IPS DF 6.9 (cell line): ENCODE measurements at regions not wholly inside any gene's neighbourhood (a gene's known extent, or its start where the extent isn't known, plus 50 kb on each side); places are given as distances from the start of the nearest gene placed in this dataset.
"Not testable (repeated sequence)": the region's sequence is repeated elsewhere in the genome, so short reads cannot be mapped to it uniquely, and the experiment has no call there.

Experiments used
- DNase-seq: peaks from one replicate; pipeline ENCODE4 v3.0.0-alpha.2; 2013; ENCODE audit warnings: low read depth, low spot score
- H3K27ac ChIP-seq: one replicate; pipeline ENCODE4 v1.5.1; 2013; ENCODE audit warnings: low read length, control low read depth
- H3K27me3 ChIP-seq: 2 replicates; pipeline ENCODE4 v1.6.1; 2013; ENCODE audit warnings: mild to moderate bottlenecking, low read length; ENCODE audit not compliant: control insufficient read depth, insufficient read depth
- H3K36me3 ChIP-seq: 2 replicates; pipeline ENCODE4 v1.6.1; 2013; ENCODE audit warnings: low read length; ENCODE audit not compliant: control insufficient read depth, insufficient read depth
- H3K4me1 ChIP-seq: 2 replicates; pipeline ENCODE4 v1.6.1; 2013; ENCODE audit warnings: low read length; ENCODE audit not compliant: control insufficient read depth, insufficient read depth
- H3K4me3 ChIP-seq: 2 replicates; pipeline ENCODE4 v1.5.1; 2013; ENCODE audit warnings: mild to moderate bottlenecking, low read length
- H3K9me3 ChIP-seq: 2 replicates; pipeline ENCODE4 v1.6.1; 2013; ENCODE audit warnings: low read length, inconsistent platforms; ENCODE audit not compliant: control insufficient read depth, insufficient read depth
- WGBS: extraction: QIAGEN DNeasy Blood & Tissue Kit; methylation state at CpG from one replicate; pipeline ENCODE4 v1.1.7; 2013; ENCODE audit warnings: mixed read lengths, missing lambda C conversion rate; ENCODE audit not compliant: insufficient read length, insufficient coverage; 5-methylcytosine and 5-hydroxymethylcytosine counted together

GRCh38 chr1:185477638-185478580 lies 160.9 kb upstream of the IVNS1ABP start:
- no peaks in the 10 kb centered on the region for H3K36me3 ChIP-seq
- H3K27me3 ChIP-seq: no peaks in the 10 kb centered on the region
- H3K4me1 ChIP-seq: no peaks in the 10 kb centered on the region
- no peak overlapping the region for H3K27ac ChIP-seq
- no peaks in the 10 kb centered on the region for H3K9me3 ChIP-seq
- WGBS: no CpG with 5 or more reads among the region's 6 CpGs
- no peak for DNase-seq
- H3K4me3 ChIP-seq: no peak overlapping the region

- Histone ChIP-seq H3K27ac (no peak overlapping the region), H3K4me3 (no peak overlapping the region), H3K27me3 (no peaks in the 10 kb centered on the region), H3K9me3 (no peaks in the 10 kb centered on the region), H3K4me1 (no peaks in the 10 kb centered on the region), H3K36me3 (no peaks in the 10 kb centered on the region)
- DNase-seq: no peak
- WGBS: no CpG with 5 or more reads among the region's 2 CpGs
Measured at GRCh38 chr1:185474440-185475149, 157.6 kb upstream of the IVNS1ABP start.

- Histone ChIP-seq H3K27me3 (no peaks in the 10 kb centered on the region), H3K4me3 (no peak overlapping the region), H3K9me3 (no peaks in the 10 kb centered on the region), H3K36me3 (no peaks in the 10 kb centered on the region), H3K27ac (no peak overlapping the region), H3K4me1 (no peaks in the 10 kb centered on the region)
- no CpG with 5 or more reads among the region's 6 CpGs for WGBS
- no peak for DNase-seq
Measured at GRCh38 chr1:185473186-185473585, 156.1 kb upstream of the IVNS1ABP start.

- WGBS: no CpG with 5 or more reads among the region's 1 CpG
- no peaks in the 10 kb centered on the region for H3K9me3 ChIP-seq
- no peak for DNase-seq
- no peaks in the 10 kb centered on the region for H3K36me3 ChIP-seq
- no peaks in the 10 kb centered on the region for H3K27me3 ChIP-seq
- no peak overlapping the region for H3K27ac ChIP-seq
- H3K4me1 ChIP-seq: no peaks in the 10 kb centered on the region
- no peak overlapping the region for H3K4me3 ChIP-seq
Measured at GRCh38 chr1:185468626-185469025, 151.6 kb upstream of the IVNS1ABP start.

- H3K9me3 ChIP-seq: no peaks in the 10 kb centered on the region
- no peak overlapping the region for H3K27ac ChIP-seq
- no peaks in the 10 kb centered on the region for H3K4me1 ChIP-seq
- no peaks in the 10 kb centered on the region for H3K36me3 ChIP-seq
- WGBS: no CpG with 5 or more reads among the region's 7 CpGs
- DNase-seq: no peak
- H3K27me3 ChIP-seq: no peaks in the 10 kb centered on the region
- H3K4me3 ChIP-seq: no peak overlapping the region
Measured at GRCh38 chr1:185467122-185467521, 150.1 kb upstream of the IVNS1ABP start.

- DNase-seq: no peak
- no peaks in the 10 kb centered on the region for H3K36me3 ChIP-seq
- no peaks in the 10 kb centered on the region for H3K27me3 ChIP-seq
- H3K4me3 ChIP-seq: no peak overlapping the region
- no CpG with 5 or more reads among the region's 4 CpGs for WGBS
- no peak overlapping the region for H3K27ac ChIP-seq
- H3K4me1 ChIP-seq: no peaks in the 10 kb centered on the region
- H3K9me3 ChIP-seq: no peaks in the 10 kb centered on the region
Measured at GRCh38 chr1:185464777-185465176, 147.7 kb upstream of the IVNS1ABP start.

GRCh38 chr1:185463433-185463832 lies 146.4 kb upstream of the IVNS1ABP start:
- no peaks in the 10 kb centered on the region for H3K36me3 ChIP-seq
- DNase-seq: no peak
- no peaks in the 10 kb centered on the region for H3K27me3 ChIP-seq
- no peaks in the 10 kb centered on the region for H3K9me3 ChIP-seq
- no CpG with 5 or more reads among the region's 3 CpGs for WGBS
- H3K27ac ChIP-seq: no peak overlapping the region
- no peak overlapping the region for H3K4me3 ChIP-seq
- no peaks in the 10 kb centered on the region for H3K4me1 ChIP-seq

GRCh38 chr1:185463011-185463410 lies 146.0 kb upstream of the IVNS1ABP start:
- WGBS: no CpG with 5 or more reads among the region's 4 CpGs
- H3K27ac ChIP-seq: no peak overlapping the region
- H3K9me3 ChIP-seq: no peaks in the 10 kb centered on the region
- no peak for DNase-seq
- no peaks in the 10 kb centered on the region for H3K36me3 ChIP-seq
- no peaks in the 10 kb centered on the region for H3K4me1 ChIP-seq
- H3K4me3 ChIP-seq: no peak overlapping the region
- H3K27me3 ChIP-seq: no peaks in the 10 kb centered on the region

- not testable (repeated sequence) for H3K9me3 ChIP-seq, H3K27me3 ChIP-seq, H3K4me1 ChIP-seq, H3K36me3 ChIP-seq, H3K4me3 ChIP-seq, DNase-seq, H3K27ac ChIP-seq
- no CpG with 5 or more reads among the region's 4 CpGs for WGBS
Measured at GRCh38 chr1:185460723-185461122, 143.7 kb upstream of the IVNS1ABP start.

GRCh38 chr1:185459141-185459540 lies 142.1 kb upstream of the IVNS1ABP start:
- H3K4me3 ChIP-seq: no peak overlapping the region
- H3K9me3 ChIP-seq: no peaks in the 10 kb centered on the region
- H3K27ac ChIP-seq: no peak overlapping the region
- H3K27me3 ChIP-seq: no peaks in the 10 kb centered on the region
- WGBS: no CpG with 5 or more reads among the region's 7 CpGs
- no peaks in the 10 kb centered on the region for H3K36me3 ChIP-seq
- no peaks in the 10 kb centered on the region for H3K4me1 ChIP-seq
- DNase-seq: no peak
